ENCODE measurements at regions not wholly inside any gene's neighbourhood (a gene's known extent, or its start where the extent isn't known, plus 50 kb on each side); places are given as distances from the start of the nearest gene placed in this dataset.
"Not testable (repeated sequence)": the region's sequence is repeated elsewhere in the genome, so short reads cannot be mapped to it uniquely, and the experiment has no call there.

DNA sequence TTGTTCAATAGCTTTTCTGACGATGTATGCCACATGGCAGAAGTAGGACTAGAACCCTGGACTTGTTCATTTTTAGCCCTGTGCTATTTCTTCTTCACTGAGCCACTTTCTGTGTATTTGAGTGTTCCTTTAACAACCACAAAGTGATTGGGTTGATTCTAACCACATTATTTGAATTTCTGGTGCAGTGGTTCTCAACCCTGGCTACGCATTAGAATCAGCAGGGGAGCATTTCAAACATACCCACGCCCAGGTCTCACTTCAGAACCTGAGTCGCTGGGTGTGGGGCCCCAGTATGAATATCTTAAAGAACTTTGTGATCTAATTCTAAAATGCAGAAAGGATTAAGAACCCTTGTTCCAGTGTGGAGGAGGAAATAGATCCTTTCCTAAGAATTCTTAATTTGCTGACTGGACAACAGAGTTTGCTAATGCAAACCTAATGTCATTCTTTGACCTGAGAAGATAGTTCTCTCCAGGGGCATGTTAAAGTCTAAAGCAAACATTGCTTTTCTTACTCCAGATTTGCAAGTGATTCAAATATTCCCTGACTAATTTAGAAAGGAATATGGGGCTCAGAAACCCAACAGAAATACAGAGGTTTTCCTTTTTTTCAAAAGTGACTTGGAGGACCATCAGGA, 75.4 kb upstream of the GDNF start:
- H3K9me3 Mint-ChIP-seq = no peaks in the 10 kb centered on the region
- TF ChIP-seq CTCF (IDR thresholded peaks at IDR 0.05) = no peak
- H3K27me3 Mint-ChIP-seq (ENCODE audit: low read depth, poor library complexity) = peaks cover 5% of the 10 kb centered on the region
- DNase-seq = no peak
- no peaks in the 10 kb centered on the region for H3K36me3 Mint-ChIP-seq (ENCODE audit: low read depth)
- no peak overlapping the region for H3K27ac Mint-ChIP-seq
- H3K4me3 Mint-ChIP-seq = no peak overlapping the region
- H3K4me1 Mint-ChIP-seq = peaks cover 24% of the 10 kb centered on the region

- not testable (repeated sequence) for DNase-seq; H3K27me3 Mint-ChIP-seq (ENCODE audit: low read depth, poor library complexity)
- H3K4me1 Mint-ChIP-seq = peaks cover 17% of the 10 kb centered on the region
Observed at GRCh38 chr5:37909610-37910266, 69.9 kb upstream of the GDNF start.

GRCh38 chr5:37906416-37906815, 66.6 kb upstream of the GDNF start:
- DNase-seq = no peak
- TF ChIP-seq CTCF (IDR thresholded peaks at IDR 0.05) = no peak
- H3K9me3 Mint-ChIP-seq = peaks cover 27% of the 10 kb centered on the region
- peaks cover 11% of the 10 kb centered on the region for H3K4me1 Mint-ChIP-seq
- peaks cover 9% of the 10 kb centered on the region for H3K27me3 Mint-ChIP-seq (ENCODE audit: low read depth, poor library complexity)
- H3K4me3 Mint-ChIP-seq = no peak overlapping the region
- H3K36me3 Mint-ChIP-seq (ENCODE audit: low read depth) = peaks cover 10% of the 10 kb centered on the region
- H3K27ac Mint-ChIP-seq = no peak overlapping the region

More at GRCh38 chr5:37909610-37910266, 69.9 kb upstream of the GDNF start:
- H3K27ac Mint-ChIP-seq; H3K36me3 Mint-ChIP-seq (ENCODE audit: low read depth); H3K4me3 Mint-ChIP-seq: not testable (repeated sequence)
- peaks cover 14% of the 10 kb centered on the region for H3K9me3 Mint-ChIP-seq

- no peak for DNase-seq
- Mint-ChIP-seq H3K4me3 (no peak overlapping the region), H3K4me1 (peaks cover 18% of the 10 kb centered on the region), H3K27ac (no peak overlapping the region), H3K27me3 (ENCODE audit: low read depth, poor library complexity) (peaks cover 9% of the 10 kb centered on the region), H3K36me3 (ENCODE audit: low read depth) (peaks cover 10% of the 10 kb centered on the region), H3K9me3 (peaks cover 27% of the 10 kb centered on the region)
- TF ChIP-seq CTCF (IDR thresholded peaks at IDR 0.05) = no peak
Observed at GRCh38 chr5:37905230-37905629, 65.4 kb upstream of the GDNF start.

- Mint-ChIP-seq H3K4me3 (no peak overlapping the region), H3K9me3 (peaks cover 27% of the 10 kb centered on the region), H3K27me3 (ENCODE audit: low read depth, poor library complexity) (peaks cover 5% of the 10 kb centered on the region), H3K36me3 (ENCODE audit: low read depth) (peaks cover 10% of the 10 kb centered on the region), H3K4me1 (peaks cover 18% of the 10 kb centered on the region), H3K27ac (peak overlapping the region; percentile 53)
- TF ChIP-seq CTCF (IDR thresholded peaks at IDR 0.05) = no peak
- DNase-seq = no peak
Observed at GRCh38 chr5:37902323-37902722, 62.5 kb upstream of the GDNF start.

- no peak overlapping the region for H3K4me3 Mint-ChIP-seq
- H3K36me3 Mint-ChIP-seq (ENCODE audit: low read depth) = peaks cover 6% of the 10 kb centered on the region
- TF ChIP-seq CTCF (IDR thresholded peaks at IDR 0.05) = no peak
- H3K4me1 Mint-ChIP-seq = peaks cover 26% of the 10 kb centered on the region
- peaks cover under 1% of the 10 kb centered on the region for H3K27me3 Mint-ChIP-seq (ENCODE audit: low read depth, poor library complexity)
- DNase-seq = no peak
- H3K27ac Mint-ChIP-seq = no peak overlapping the region
- H3K9me3 Mint-ChIP-seq = peaks cover 18% of the 10 kb centered on the region
Observed at GRCh38 chr5:37900692-37901091, 60.9 kb upstream of the GDNF start.
